Astrocyte (in vitro differentiated cells and primary cell): ENCODE measurements at regions not wholly inside any gene's neighbourhood (a gene's known extent, or its start where the extent isn't known, plus 50 kb on each side); places are given as distances from the start of the nearest gene placed in this dataset.

Source experiments
- DNase-seq: peaks from one replicate; pipeline ENCODE4 v3.0.0-alpha.2; 2010; ENCODE audit warnings: low read depth
- FAIRE-seq: peaks from 2 replicates; lab custom pipeline; 2011; peaks lifted over from hg19 to GRCh38; lab: Jason Lieb, UNC
- H2AFZ ChIP-seq: 2 replicates; pipeline ENCODE4 v1.6.0; 2012; ENCODE audit warnings: low read depth, low read length, inconsistent platforms
- H3K27ac ChIP-seq: 2 replicates; pipeline ENCODE4 v1.5.1; 2011; ENCODE audit warnings: low read depth, low read length, inconsistent platforms
- H3K27me3 ChIP-seq: 2 replicates; pipeline ENCODE4 v1.6.0; 2011; ENCODE audit warnings: low read length, inconsistent platforms; ENCODE audit not compliant: insufficient read depth
- H3K36me3 ChIP-seq: 2 replicates; pipeline ENCODE4 v1.5.1; 2011; ENCODE audit warnings: low read length, inconsistent platforms; ENCODE audit not compliant: insufficient read depth
- H3K4me1 ChIP-seq: 2 replicates; pipeline ENCODE4 v1.5.1; 2011; ENCODE audit warnings: low read length, inconsistent platforms; ENCODE audit not compliant: insufficient read depth
- H3K4me2 ChIP-seq: 2 replicates; pipeline ENCODE4 v1.6.0; 2012; ENCODE audit warnings: low read length, inconsistent platforms
- H3K4me3 ChIP-seq: 2 replicates; pipeline ENCODE4 v1.5.1; 2011; ENCODE audit warnings: low read depth, mild to moderate bottlenecking, low read length, inconsistent platforms; ENCODE audit not compliant: insufficient read depth
- H3K79me2 ChIP-seq: 2 replicates; pipeline ENCODE4 v1.6.0; 2012; ENCODE audit warnings: mild to moderate bottlenecking, low read length, inconsistent platforms; ENCODE audit not compliant: insufficient read depth
- H3K9ac ChIP-seq: 2 replicates; pipeline ENCODE4 v1.6.0; 2012; ENCODE audit warnings: mild to moderate bottlenecking, low read length, inconsistent platforms
- H3K9me3 ChIP-seq: 2 replicates; pipeline ENCODE4 v1.5.1; 2012; ENCODE audit warnings: low read depth, mild to moderate bottlenecking, low read length, inconsistent platforms; ENCODE audit not compliant: insufficient read depth
- H4K20me1 ChIP-seq: 2 replicates; pipeline ENCODE4 v1.6.0; 2012; ENCODE audit warnings: low read length, inconsistent platforms; ENCODE audit not compliant: insufficient read depth
- H3K27ac Mint-ChIP-seq: one replicate; pipeline ENCODE4 v1.8.0; 2021; ENCODE audit warnings: mild to moderate bottlenecking, mixed read lengths; ENCODE audit not compliant: unreplicated experiment
- H3K27me3 Mint-ChIP-seq: one replicate; pipeline ENCODE4 v1.8.0; 2021; ENCODE audit warnings: low read depth, mixed read lengths; ENCODE audit not compliant: unreplicated experiment
- H3K36me3 Mint-ChIP-seq: one replicate; pipeline ENCODE4 v1.8.0; 2021; ENCODE audit warnings: low read depth, mixed read lengths; ENCODE audit not compliant: unreplicated experiment
- H3K4me1 Mint-ChIP-seq: one replicate; pipeline ENCODE4 v1.8.0; 2021; ENCODE audit warnings: low read depth, mixed read lengths; ENCODE audit not compliant: unreplicated experiment
- H3K4me3 Mint-ChIP-seq: one replicate; pipeline ENCODE4 v1.8.0; 2021; ENCODE audit warnings: mild to moderate bottlenecking, moderate library complexity, mixed read lengths; ENCODE audit not compliant: unreplicated experiment
- H3K9me3 Mint-ChIP-seq: one replicate; pipeline ENCODE4 v1.8.0; 2021; ENCODE audit warnings: mild to moderate bottlenecking, mixed read lengths; ENCODE audit not compliant: unreplicated experiment
- CTCF ChIP-seq: IDR thresholded peaks from 2 replicates; pipeline ENCODE4 v1.5.1; 2011; ENCODE audit warnings: low read depth, mild to moderate bottlenecking, inconsistent platforms, low read length, moderate library complexity; ENCODE audit not compliant: insufficient read depth
- EZH2 ChIP-seq: IDR thresholded peaks from 2 replicates; pipeline ENCODE4 v1.6.1; 2012; ENCODE audit warnings: mild to moderate bottlenecking, low read length, inconsistent platforms; ENCODE audit not compliant: insufficient read depth

- no peaks in the 10 kb centered on the region for H3K36me3 Mint-ChIP-seq
- no peaks in the 10 kb centered on the region for H3K27me3 Mint-ChIP-seq
- no peaks in the 10 kb centered on the region for H3K36me3 ChIP-seq
- H3K4me2 ChIP-seq, result no peak overlapping the region
- no peak overlapping the region for H2AFZ ChIP-seq
- TF ChIP-seq CTCF (no peak), EZH2 (no peak)
- H3K4me1 ChIP-seq, result no peaks in the 10 kb centered on the region
- no peaks in the 10 kb centered on the region for H3K4me1 Mint-ChIP-seq
- H3K27me3 ChIP-seq, result no peaks in the 10 kb centered on the region
- H3K9me3 Mint-ChIP-seq, result no peaks in the 10 kb centered on the region
- peaks cover 3% of the 10 kb centered on the region for H3K9me3 ChIP-seq
- H3K4me3 ChIP-seq, result no peak overlapping the region
- DNase-seq, result no peak
- FAIRE-seq, result no peak
- no peak overlapping the region for H3K27ac Mint-ChIP-seq
- no peak overlapping the region for H3K27ac ChIP-seq
- H3K4me3 Mint-ChIP-seq, result no peak overlapping the region
- H3K9ac ChIP-seq, result no peak overlapping the region
- H4K20me1 ChIP-seq, result no peaks in the 10 kb centered on the region
- H3K79me2 ChIP-seq, result no peaks in the 10 kb centered on the region
These were observed 600.9 kb downstream of the SI start for GRCh38 chr3:164477403-164477802.

GRCh38 chr3:164476631-164477030 lies 601.7 kb downstream of the SI start:
- H3K4me1 Mint-ChIP-seq, result no peaks in the 10 kb centered on the region
- H3K27me3 Mint-ChIP-seq, result no peaks in the 10 kb centered on the region
- H3K9me3 Mint-ChIP-seq, result no peaks in the 10 kb centered on the region
- no peaks in the 10 kb centered on the region for H4K20me1 ChIP-seq
- H3K36me3 ChIP-seq, result no peaks in the 10 kb centered on the region
- H3K27ac Mint-ChIP-seq, result no peak overlapping the region
- no peak overlapping the region for H3K9ac ChIP-seq
- no peaks in the 10 kb centered on the region for H3K36me3 Mint-ChIP-seq
- TF ChIP-seq CTCF, result no peak
- no peak for TF ChIP-seq EZH2
- peak; percentile 4 for DNase-seq
- H3K79me2 ChIP-seq, result no peaks in the 10 kb centered on the region
- no peak for FAIRE-seq
- H3K4me3 ChIP-seq, result no peak overlapping the region
- no peaks in the 10 kb centered on the region for H3K27me3 ChIP-seq
- H2AFZ ChIP-seq, result no peak overlapping the region
- peaks cover 3% of the 10 kb centered on the region for H3K9me3 ChIP-seq
- no peaks in the 10 kb centered on the region for H3K4me1 ChIP-seq
- H3K27ac ChIP-seq, result no peak overlapping the region
- H3K4me3 Mint-ChIP-seq, result no peak overlapping the region
- H3K4me2 ChIP-seq, result no peak overlapping the region

- Histone ChIP-seq H3K4me1 (no peaks in the 10 kb centered on the region), H2AFZ (no peak overlapping the region), H3K9ac (no peak overlapping the region), H3K36me3 (no peaks in the 10 kb centered on the region), H3K4me2 (no peak overlapping the region), H3K9me3 (no peaks in the 10 kb centered on the region), H3K27me3 (no peaks in the 10 kb centered on the region), H3K79me2 (no peaks in the 10 kb centered on the region), H3K4me3 (no peak overlapping the region), H4K20me1 (no peaks in the 10 kb centered on the region), H3K27ac (no peak overlapping the region)
- H3K27me3 Mint-ChIP-seq, result no peaks in the 10 kb centered on the region
- no peaks in the 10 kb centered on the region for H3K36me3 Mint-ChIP-seq
- TF ChIP-seq CTCF, result no peak
- TF ChIP-seq EZH2, result no peak
- no peak for DNase-seq
- FAIRE-seq, result no peak
- H3K4me1 Mint-ChIP-seq, result peaks cover 15% of the 10 kb centered on the region
- H3K27ac Mint-ChIP-seq, result peak overlapping the region; percentile 92
- H3K9me3 Mint-ChIP-seq, result peaks cover 7% of the 10 kb centered on the region
- H3K4me3 Mint-ChIP-seq, result no peak overlapping the region
These were observed 607.8 kb downstream of the SI start for GRCh38 chr3:164470471-164470870.
